OCI-LY3 (cell line): ENCODE measurements at regions not wholly inside any gene's neighbourhood (a gene's known extent, or its start where the extent isn't known, plus 50 kb on each side); places are given as distances from the start of the nearest gene placed in this dataset.

Source experiments
- CTCF ChIP-seq: fragments of 200-600, 300-600 bp; sonication (generic); IDR thresholded peaks from 2 replicates; pipeline ENCODE4 v1.5.1; 2014; ENCODE audit warnings: antibody characterized with exemption, low read length, low read depth
- EZH2phosphoT487 ChIP-seq: fragments of 200-600 bp; shearing (Covaris generic); IDR thresholded peaks from 2 replicates; pipeline ENCODE4 v1.6.1; 2018; ENCODE audit warnings: antibody characterized with exemption, mixed run types, low read depth

GRCh38 chr6:25017486-25017885 lies 81.7 kb upstream of the RIPOR2 start:
- no peak for TF ChIP-seq CTCF
- no peak for TF ChIP-seq EZH2phosphoT487
